HL-60 (cell line): ENCODE measurements at regions not wholly inside any gene's neighbourhood (a gene's known extent, or its start where the extent isn't known, plus 50 kb on each side); places are given as distances from the start of the nearest gene placed in this dataset.
"Not testable (repeated sequence)": the region's sequence is repeated elsewhere in the genome, so short reads cannot be mapped to it uniquely, and the experiment has no call there.

Source experiments
- CTCF ChIP-seq: IDR thresholded peaks from one replicate; pipeline ENCODE4 v1.5.1; 2011; ENCODE audit warnings: low read length, control low read depth, inconsistent platforms; ENCODE audit not compliant: insufficient read depth
- TF ChIP-seq, protein P1 (sequence below): IDR thresholded peaks from 2 replicates; pipeline ENCODE4 v1.6.1; 2012; ENCODE audit warnings: low read depth; ENCODE audit not compliant: insufficient replicate concordance

GRCh38 chr6:105672856-105673538 is 270.1 kb upstream of the PREP start:
- TF ChIP-seq CTCF, result not testable (repeated sequence)
- TF ChIP-seq, protein P1, sequence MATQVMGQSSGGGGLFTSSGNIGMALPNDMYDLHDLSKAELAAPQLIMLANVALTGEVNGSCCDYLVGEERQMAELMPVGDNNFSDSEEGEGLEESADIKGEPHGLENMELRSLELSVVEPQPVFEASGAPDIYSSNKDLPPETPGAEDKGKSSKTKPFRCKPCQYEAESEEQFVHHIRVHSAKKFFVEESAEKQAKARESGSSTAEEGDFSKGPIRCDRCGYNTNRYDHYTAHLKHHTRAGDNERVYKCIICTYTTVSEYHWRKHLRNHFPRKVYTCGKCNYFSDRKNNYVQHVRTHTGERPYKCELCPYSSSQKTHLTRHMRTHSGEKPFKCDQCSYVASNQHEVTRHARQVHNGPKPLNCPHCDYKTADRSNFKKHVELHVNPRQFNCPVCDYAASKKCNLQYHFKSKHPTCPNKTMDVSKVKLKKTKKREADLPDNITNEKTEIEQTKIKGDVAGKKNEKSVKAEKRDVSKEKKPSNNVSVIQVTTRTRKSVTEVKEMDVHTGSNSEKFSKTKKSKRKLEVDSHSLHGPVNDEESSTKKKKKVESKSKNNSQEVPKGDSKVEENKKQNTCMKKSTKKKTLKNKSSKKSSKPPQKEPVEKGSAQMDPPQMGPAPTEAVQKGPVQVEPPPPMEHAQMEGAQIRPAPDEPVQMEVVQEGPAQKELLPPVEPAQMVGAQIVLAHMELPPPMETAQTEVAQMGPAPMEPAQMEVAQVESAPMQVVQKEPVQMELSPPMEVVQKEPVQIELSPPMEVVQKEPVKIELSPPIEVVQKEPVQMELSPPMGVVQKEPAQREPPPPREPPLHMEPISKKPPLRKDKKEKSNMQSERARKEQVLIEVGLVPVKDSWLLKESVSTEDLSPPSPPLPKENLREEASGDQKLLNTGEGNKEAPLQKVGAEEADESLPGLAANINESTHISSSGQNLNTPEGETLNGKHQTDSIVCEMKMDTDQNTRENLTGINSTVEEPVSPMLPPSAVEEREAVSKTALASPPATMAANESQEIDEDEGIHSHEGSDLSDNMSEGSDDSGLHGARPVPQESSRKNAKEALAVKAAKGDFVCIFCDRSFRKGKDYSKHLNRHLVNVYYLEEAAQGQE, result not testable (repeated sequence)
